Parathyroid adenoma (tissue), 2 donors: ENCODE measurements at regions not wholly inside any gene's neighbourhood (a gene's known extent, or its start where the extent isn't known, plus 50 kb on each side); places are given as distances from the start of the nearest gene placed in this dataset.

ENCODE experiments used
- H2AFZ ChIP-seq: fragments of 300-600 bp; sonication (generic); one replicate; pipeline ENCODE4 v1.7.0; 2017; ENCODE audit warnings: antibody characterized with exemption, mild to moderate bottlenecking
- H3K27ac ChIP-seq: fragments of 300-600 bp; sonication (generic); one replicate; pipeline ENCODE4 v1.7.0; 2017
- H3K27me3 ChIP-seq: fragments of 300-600 bp; sonication (generic); one replicate; pipeline ENCODE4 v1.7.0; 2017; ENCODE audit warnings: low read length; ENCODE audit not compliant: control insufficient read depth, insufficient read depth
- H3K36me3 ChIP-seq: fragments of 300-600 bp; sonication (generic); one replicate; pipeline ENCODE4 v1.7.0; 2017; ENCODE audit warnings: low read length; ENCODE audit not compliant: control insufficient read depth, insufficient read depth
- H3K4me1 ChIP-seq: fragments of 300-600 bp; sonication (generic); one replicate; pipeline ENCODE4 v1.7.0; 2017; ENCODE audit warnings: control low read depth
- H3K4me2 ChIP-seq: fragments of 300-600 bp; sonication (generic); one replicate; pipeline ENCODE4 v1.7.0; 2017; ENCODE audit warnings: low read length
- H3K4me3 ChIP-seq: fragments of 300-600 bp; sonication (generic); one replicate; pipeline ENCODE4 v1.7.0; 2017; ENCODE audit warnings: low read depth, low read length
- H3K79me2 ChIP-seq: fragments of 300-600 bp; sonication (generic); one replicate; pipeline ENCODE4 v1.7.0; 2017; ENCODE audit warnings: control low read depth
- H3K9ac ChIP-seq: fragments of 300-600 bp; sonication (generic); one replicate; pipeline ENCODE4 v1.7.0; 2017; ENCODE audit warnings: mild to moderate bottlenecking
- H3K9me3 ChIP-seq: fragments of 300-600 bp; sonication (generic); one replicate; pipeline ENCODE4 v1.7.0; 2017; ENCODE audit warnings: low read length; ENCODE audit not compliant: control insufficient read depth
- TF ChIP-seq, protein P1 (sequence below): fragments of 300-600 bp; sonication (generic); IDR thresholded peaks from one replicate; pipeline ENCODE4 v1.7.0; 2017; ENCODE audit warnings: antibody characterized with exemption, mild to moderate bottlenecking
- donor health status: primary hyperparathyroidism.

GRCh38 chr4:63171341-63171740 lies 1237.9 kb downstream of the TECRL start:
- TF ChIP-seq, protein P1, sequence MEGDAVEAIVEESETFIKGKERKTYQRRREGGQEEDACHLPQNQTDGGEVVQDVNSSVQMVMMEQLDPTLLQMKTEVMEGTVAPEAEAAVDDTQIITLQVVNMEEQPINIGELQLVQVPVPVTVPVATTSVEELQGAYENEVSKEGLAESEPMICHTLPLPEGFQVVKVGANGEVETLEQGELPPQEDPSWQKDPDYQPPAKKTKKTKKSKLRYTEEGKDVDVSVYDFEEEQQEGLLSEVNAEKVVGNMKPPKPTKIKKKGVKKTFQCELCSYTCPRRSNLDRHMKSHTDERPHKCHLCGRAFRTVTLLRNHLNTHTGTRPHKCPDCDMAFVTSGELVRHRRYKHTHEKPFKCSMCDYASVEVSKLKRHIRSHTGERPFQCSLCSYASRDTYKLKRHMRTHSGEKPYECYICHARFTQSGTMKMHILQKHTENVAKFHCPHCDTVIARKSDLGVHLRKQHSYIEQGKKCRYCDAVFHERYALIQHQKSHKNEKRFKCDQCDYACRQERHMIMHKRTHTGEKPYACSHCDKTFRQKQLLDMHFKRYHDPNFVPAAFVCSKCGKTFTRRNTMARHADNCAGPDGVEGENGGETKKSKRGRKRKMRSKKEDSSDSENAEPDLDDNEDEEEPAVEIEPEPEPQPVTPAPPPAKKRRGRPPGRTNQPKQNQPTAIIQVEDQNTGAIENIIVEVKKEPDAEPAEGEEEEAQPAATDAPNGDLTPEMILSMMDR, result no peak
- Histone ChIP-seq H2AFZ (no peak overlapping the region), H3K27me3 (no peaks in the 10 kb centered on the region), H3K27ac (no peak overlapping the region), H3K36me3 (no peaks in the 10 kb centered on the region), H3K79me2 (no peaks in the 10 kb centered on the region), H3K9ac (no peak overlapping the region), H3K4me3 (no peak overlapping the region), H3K4me1 (no peaks in the 10 kb centered on the region), H3K9me3 (no peaks in the 10 kb centered on the region), H3K4me2 (no peak overlapping the region)

- Histone ChIP-seq H3K36me3 (no peaks in the 10 kb centered on the region), H3K4me3 (no peak overlapping the region), H2AFZ (no peak overlapping the region), H3K4me1 (no peaks in the 10 kb centered on the region), H3K9me3 (no peaks in the 10 kb centered on the region), H3K79me2 (no peaks in the 10 kb centered on the region), H3K9ac (no peak overlapping the region), H3K4me2 (no peak overlapping the region), H3K27me3 (no peaks in the 10 kb centered on the region), H3K27ac (no peak overlapping the region)
- TF ChIP-seq, protein P1, result no peak
Observed at GRCh38 chr4:63170923-63171322, 1238.3 kb downstream of the TECRL start.

GRCh38 chr4:63169836-63170235 lies 1239.4 kb downstream of the TECRL start:
- Histone ChIP-seq H3K27me3 (no peaks in the 10 kb centered on the region), H3K9me3 (no peaks in the 10 kb centered on the region), H3K9ac (no peak overlapping the region), H3K27ac (no peak overlapping the region), H3K79me2 (no peaks in the 10 kb centered on the region), H3K4me2 (no peak overlapping the region), H3K36me3 (no peaks in the 10 kb centered on the region), H3K4me3 (no peak overlapping the region), H3K4me1 (no peaks in the 10 kb centered on the region), H2AFZ (no peak overlapping the region)
- TF ChIP-seq, protein P1, result no peak

DNA sequence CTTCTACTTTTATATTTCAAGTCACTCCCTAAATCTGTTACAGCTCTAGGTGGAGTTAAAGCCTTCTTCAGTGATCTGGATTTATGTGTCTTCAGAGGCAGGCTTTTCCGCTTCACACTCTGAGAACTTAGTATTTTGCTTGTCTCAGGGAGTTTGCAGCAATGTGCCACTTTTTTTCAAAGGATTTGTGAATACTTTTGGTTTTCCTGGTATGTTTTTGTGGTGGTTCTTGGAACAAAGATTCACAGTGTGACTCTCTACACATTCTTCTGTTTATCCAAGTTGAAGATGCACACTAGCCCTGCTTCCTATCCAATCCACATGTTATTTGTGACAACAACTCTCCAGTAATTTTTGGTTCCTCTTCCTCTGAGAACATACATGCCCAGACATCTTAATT lies 1253.7 kb downstream of the TECRL start:
- Histone ChIP-seq H3K4me1 (no peaks in the 10 kb centered on the region), H3K4me3 (no peak overlapping the region), H3K36me3 (no peaks in the 10 kb centered on the region), H3K9ac (no peak overlapping the region), H3K9me3 (no peaks in the 10 kb centered on the region), H2AFZ (no peak overlapping the region), H3K27ac (no peak overlapping the region), H3K27me3 (no peaks in the 10 kb centered on the region), H3K79me2 (no peaks in the 10 kb centered on the region), H3K4me2 (no peak overlapping the region)
- TF ChIP-seq, protein P1, result no peak

GRCh38 chr4:63123441-63123840 lies 1285.8 kb downstream of the TECRL start:
- TF ChIP-seq, protein P1, result no peak
- Histone ChIP-seq H3K36me3 (no peaks in the 10 kb centered on the region), H3K4me1 (no peaks in the 10 kb centered on the region), H3K27ac (no peak overlapping the region), H2AFZ (no peak overlapping the region), H3K4me2 (no peak overlapping the region), H3K27me3 (no peaks in the 10 kb centered on the region), H3K9me3 (no peaks in the 10 kb centered on the region), H3K4me3 (no peak overlapping the region), H3K9ac (no peak overlapping the region), H3K79me2 (no peaks in the 10 kb centered on the region)
